ENCODE measurements at regions not wholly inside any gene's neighbourhood (a gene's known extent, or its start where the extent isn't known, plus 50 kb on each side); places are given as distances from the start of the nearest gene placed in this dataset.
"Not testable (repeated sequence)": the region's sequence is repeated elsewhere in the genome, so short reads cannot be mapped to it uniquely, and the experiment has no call there.

DNA sequence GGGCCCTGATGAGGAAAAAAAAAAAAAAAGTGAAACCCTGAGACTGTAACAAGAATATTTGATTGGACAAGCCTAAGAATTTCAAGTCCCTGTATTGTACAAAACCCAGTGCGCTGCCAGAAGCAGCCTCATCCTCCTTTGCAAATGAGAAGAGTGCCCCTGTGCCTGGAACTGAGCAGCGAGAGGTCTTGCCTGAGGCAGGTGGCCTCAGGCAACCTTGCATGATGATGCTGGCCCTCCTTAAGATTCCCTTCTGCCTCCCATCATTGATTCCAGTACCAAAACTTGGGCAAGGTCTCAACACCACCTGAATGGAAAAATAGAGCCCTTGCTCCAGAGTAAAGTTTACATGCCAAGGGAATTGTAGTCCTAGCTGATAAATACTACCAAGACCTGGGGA, 129.6 kb upstream of the RAB4A start:
- DNase-seq = no peak

DNA sequence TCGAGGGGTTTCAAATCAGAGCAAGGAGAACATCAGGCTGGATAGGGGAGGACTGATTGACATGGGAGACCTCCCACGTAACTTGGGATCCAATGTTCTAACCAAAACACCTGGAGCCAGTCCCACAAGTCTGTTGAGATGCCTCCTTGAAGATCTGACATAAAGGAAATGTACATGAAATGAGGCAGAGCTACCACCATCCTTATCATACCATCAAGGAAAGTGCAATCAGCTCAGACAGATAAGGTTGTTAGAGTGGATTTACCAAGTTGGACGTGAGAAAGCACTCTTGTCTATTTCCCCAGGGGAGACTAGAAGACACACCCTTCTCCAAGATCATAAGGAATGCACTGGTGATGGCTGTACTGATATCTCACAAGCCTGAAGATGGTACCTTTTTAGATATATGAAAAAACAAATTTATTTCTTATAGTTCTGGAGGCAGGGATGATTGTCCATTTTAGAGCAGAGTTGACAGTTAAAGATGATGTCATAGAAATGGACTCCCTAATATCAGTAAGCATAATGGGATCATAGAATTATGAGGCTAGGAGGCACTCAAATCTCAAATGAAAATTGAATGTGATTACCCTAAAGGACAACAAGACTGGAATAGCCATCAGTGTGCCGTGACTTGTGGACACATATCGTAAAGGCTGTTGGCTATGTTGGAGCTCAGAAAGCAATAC, 129.1 kb upstream of the RAB4A start:
- no peak for DNase-seq

DNA sequence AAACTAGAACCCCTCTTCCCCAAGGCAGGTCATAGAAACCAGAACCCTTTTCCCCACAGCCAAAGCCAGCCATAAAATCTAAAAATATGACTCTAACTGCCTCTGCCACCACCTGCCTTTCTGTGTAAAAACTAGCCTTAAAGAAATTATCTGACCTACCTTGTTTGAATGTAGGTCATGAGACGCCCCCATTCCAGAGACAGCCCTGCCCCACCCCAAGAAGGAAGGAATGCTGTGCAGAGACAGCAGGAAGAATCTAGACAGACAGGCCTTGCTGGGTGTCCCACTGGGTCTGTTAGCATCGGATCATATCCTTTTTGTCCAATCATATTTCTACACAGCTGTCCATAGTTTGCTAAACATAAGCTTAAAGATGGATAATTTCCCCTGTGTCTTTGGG, 128.4 kb upstream of the RAB4A start:
- no peak for DNase-seq

DNA sequence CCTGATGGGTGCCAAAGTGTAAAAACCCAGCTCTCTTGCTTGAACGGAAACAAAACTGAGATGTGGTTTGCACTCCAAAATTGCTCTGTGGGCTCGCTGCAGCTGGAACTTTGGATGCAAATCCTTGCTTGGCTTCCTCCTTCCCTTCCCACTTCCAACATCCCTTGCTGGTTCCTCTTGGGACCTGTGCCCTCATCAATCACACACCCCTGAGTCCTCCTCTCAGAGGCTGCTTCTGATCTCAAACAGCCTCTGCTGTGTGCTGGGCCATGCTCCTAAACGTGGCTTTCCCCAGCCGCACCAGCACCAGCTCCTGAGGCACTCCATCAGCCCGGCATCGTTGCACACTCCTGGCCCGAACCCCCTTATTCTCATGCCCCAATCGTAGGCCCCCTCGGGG, 124.3 kb upstream of the RAB4A start:
- no peak for DNase-seq

DNA sequence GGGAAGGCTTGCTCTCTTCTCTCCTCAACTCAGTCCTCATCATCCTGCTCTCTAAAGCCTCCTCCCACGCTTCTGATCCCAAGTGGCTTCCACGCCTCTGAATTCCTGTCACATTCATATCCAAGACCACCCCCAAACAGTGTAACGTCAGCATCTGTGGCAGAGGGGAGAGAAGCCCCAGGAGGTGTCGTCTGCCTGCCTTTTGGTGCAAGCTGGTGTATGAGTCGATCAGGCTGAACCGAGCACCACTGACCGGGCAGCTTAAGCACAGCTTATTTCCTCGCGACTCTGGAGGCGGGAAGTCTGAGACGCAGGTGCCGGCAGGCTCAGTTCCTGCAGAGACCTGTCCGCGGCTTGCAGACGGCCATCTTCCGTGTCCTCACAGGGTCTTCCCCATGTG, 123.8 kb upstream of the RAB4A start:
- no peak for DNase-seq

DNA sequence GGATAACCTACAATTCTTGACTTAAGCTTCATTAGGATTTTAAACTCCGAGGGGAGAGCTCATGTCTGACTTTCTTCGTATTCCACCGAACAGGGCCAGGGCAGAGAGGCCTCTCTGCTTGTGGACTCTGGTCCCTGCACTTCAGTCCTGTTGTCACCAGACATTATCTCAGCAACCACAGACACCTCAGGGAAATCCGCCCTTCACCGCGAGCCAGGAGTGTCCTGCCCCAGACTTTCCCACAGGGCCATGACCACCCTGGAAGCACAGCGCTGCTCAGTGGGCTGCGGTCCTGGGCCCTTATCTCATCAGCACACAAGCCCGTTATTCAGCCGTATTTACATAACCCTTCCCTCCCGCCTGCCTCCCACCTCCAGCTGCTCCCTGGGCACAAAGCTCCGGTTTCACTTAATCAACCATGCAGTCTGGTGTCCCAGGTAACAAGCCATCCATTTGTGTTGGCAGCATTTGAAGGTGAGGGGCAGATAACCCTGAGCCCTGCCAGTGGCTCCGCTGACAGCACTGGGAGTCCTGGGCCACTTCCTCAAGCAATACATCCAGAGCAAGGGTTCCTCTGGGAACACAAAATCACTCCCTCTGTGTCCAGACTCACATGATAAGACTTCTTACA, 122.8 kb upstream of the RAB4A start:
- DNase-seq = peak; percentile 74

DNA sequence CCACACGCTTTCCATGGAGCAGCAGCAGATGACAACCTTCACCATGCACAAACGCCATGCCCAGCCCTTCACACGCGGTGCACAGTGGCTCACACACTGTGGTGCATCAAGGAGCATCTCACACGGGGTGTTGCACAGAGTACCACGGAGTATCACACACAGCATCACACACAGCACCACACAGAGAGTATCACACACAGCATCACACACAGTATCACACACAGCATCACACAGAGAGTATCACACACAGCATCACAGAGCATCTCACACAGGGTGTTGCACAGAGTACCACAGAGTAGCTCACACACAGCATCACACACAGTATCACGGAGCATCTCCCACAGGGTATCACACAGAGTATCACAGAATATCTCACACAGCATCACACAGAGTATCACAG, 122.2 kb upstream of the RAB4A start:
- no peak for DNase-seq

DNA sequence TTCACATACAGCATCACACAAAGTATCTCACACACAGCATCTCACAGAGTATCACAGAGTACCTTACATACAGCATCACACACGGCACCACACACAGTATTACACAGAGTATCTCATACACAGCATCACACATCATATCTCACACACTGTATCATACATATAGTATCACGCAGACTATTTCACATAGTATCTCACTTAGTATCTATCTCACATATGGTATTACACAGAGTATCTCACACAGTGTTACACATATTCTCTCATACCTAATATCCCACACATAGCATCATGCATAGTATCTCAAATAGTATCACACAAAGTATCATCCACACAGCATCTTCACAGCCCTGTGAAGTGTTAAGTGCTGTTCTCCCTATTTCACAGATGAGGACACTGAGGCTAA, 121.5 kb upstream of the RAB4A start:
- no peak for DNase-seq

DNA sequence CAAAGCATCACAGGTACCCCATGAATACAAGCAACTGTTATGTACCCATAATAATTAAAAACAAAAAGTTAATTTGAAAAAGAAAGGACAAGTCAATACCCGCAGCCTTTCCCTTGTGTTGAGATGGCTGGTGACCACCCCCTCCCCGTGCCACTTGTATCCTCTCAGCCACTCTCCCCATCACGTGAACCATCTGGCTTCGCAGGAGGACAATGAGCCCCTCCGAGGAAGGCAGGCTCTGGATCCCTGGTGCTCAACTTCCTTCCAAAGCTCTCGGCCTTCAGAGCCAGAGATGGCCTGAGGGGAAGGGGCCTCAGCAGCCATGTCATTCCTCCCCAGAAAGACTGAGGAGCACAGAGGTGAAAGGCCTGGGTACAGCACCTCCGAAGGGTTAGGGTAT, 120.4 kb upstream of the RAB4A start:
- DNase-seq = no peak

DNA sequence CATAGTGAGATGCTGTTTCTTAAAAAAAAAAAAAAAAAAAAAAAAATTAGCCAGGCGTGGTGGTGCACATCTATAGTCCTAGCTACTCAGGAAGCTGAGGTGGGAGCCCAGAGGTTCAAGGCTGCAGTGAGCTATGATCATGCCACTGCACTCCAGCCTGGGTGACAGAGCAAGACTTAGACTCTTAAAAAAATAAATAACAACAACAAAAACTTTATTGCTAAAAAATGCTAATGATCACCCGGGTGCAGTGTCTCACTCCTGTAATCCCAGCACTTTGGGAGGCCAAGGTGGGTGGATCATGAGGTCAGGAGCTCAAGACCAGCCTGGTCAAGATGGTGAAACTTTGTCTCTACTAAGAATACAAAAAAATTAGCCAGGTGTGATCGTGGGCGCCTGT, 119.5 kb upstream of the RAB4A start:
- DNase-seq = not testable (repeated sequence)

DNA sequence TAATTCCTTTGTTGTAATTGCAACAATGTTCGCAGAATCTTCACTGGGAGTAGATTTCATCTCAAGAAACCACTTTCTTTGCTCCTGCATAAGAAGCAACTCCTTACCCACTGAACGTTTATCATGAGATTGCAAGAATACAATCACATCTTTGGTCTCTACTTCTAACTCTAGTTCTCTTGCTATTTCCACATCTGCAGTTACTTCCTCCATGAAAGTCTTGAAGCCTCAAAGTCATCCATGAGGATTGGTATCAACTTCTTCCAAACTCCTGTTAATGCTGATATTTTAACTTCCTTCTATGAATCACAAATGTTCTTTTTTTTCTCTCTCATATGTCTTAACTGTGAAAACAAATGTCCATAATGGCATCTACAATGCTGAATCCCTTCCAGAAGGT, 118.6 kb upstream of the RAB4A start:
- DNase-seq = no peak

DNA sequence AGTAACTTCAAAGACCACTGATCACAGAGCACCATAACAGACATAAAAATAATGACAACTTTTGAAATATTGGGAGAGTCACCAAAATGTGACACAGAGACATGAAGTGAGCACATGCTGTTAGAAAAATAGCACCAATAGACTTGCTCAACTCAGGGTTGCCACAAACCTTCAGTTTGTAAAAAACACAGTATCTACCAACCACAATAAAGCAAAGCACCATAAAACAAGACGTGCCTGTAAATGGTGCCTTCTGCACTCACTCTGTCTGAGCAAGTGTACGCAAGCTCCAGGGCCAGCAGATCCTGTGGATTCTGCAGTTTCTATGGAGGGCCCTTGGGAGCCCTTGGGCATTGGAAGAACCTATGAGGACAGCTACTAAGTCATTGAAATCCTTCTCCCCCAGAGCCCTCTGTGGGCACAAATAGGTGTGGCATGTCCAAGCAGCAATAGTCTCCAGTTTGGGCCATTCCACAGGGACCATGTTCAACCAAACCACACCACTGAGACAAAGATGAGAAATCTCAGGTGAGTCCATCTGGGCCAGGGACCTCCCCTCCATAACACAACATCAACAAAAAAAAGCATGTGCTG, 116.9 kb upstream of the RAB4A start:
- DNase-seq = no peak

DNA sequence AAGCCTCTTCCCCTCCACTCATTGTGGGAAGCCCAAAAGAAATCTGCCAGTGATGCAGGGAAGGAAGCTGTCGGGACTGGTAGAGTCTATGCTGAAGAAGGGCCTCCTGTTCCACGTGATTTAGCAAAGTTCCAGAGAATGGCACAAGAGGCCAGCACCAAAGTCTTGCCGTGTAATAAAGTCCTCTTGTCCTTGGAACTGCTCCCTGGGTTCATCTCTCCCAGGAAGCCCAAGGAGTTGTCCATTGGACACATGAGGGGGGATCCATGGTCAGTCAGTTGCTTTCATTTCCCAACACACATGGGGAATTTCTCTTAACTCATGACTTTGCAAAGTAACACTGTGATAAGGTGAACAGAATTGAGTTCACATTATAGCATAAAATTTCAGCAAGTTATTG, 116.1 kb upstream of the RAB4A start:
- no peak for DNase-seq

DNA sequence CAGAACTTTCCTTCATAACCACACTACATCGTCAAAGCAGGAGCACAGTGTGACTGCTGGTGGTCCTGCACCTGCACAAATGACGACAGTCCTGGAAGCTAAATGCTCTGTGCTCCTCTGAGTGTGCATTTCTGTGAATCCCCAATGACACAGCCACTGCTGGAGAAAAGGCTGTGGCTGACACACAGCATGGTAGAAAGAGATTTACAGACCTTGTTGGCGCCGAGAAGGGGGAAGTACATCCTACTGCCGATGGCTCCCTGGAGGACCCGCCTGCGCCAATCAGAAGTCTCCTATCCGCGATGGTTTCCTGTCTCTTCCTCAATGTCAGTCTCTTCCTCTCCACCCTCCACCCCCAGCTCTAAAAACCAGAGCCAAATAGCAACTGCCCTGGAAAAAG, 115.4 kb upstream of the RAB4A start:
- no peak for DNase-seq

DNA sequence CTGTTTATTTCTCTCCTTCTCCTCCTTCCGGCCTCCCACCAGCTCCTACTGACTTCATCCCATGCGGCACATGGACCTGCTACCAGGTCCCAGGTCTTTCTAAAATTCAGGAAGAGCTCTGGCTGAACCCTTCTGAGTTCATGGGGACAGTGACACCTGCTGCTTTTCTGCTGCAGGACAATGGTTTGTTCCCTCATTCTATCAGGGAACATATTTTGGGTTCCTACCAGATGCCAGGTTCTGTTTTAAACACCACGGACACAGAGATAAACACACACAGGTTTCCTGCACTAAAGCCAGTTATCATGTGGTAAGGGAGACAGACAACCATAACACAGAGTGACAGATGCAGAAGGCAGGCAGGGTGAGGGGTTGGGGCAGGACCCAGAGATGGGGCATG, 114.0 kb upstream of the RAB4A start:
- peak; percentile 60 for DNase-seq

DNA sequence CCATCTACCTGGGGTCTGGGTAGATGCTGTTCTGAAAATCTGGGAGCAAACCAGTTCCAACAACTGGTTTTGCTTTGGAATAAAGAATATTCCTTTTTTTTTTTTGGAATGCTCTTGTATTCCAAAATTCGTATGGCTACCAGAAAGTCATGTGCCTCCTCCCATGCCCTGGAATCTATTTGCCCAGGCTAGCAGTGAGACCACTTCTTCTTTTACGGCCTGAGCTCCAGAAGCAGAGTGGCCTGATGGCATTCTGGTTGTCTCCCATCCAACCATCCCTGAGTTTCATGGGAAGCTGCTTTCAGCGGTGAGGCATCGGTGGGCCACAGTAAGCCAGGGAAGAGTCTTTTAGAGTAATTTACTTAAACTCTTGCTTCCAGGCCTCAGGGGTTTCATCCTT, 113.4 kb upstream of the RAB4A start:
- no peak for DNase-seq

DNA sequence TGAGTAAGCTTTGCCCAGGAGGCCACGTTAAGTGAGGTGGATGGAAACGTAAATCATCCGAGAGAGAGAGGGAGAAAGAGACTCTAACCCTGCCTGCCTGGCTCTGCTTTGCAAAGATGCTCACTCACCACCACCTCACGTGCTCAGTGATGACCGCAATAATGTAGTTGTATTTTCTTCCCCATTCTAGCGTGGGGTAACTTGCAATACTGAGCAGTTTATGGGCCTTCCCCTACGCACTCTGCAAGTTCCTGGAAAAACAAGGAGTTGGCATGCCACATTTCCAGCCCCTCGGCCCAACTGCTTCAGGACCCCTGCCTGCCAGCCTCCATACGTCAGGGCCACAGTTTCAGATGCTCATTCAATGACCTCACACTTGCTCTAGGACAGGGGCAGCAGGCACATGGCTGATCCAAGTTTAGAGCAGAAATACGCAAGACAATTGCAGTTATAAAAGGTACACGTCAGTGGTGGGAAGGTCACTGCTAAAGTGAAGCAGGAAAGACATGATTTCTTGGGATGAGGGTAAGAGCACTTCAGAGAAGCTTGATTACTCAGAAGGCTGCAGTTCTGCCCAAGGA, 112.5 kb upstream of the RAB4A start:
- no peak for DNase-seq

DNA sequence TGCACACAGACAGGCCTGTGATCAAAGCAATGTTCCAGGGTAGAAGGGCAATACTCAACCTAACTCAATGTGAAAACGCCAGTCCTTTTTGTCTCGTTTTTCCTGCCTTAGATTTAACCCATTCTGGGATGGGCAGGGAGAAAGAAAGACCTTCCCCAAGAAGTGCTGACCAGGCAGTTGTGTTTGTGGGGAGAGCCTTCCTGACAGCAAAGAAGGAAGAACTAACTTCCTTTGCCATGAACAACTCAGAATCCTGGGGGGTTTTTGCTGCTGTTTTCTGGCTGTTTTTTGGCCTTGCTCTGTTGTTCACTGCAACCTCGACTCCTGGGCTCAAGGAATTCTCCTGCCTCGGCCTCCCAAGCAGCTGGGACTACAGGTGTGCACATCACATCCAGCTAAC, 112.0 kb upstream of the RAB4A start:
- no peak for DNase-seq

DNA sequence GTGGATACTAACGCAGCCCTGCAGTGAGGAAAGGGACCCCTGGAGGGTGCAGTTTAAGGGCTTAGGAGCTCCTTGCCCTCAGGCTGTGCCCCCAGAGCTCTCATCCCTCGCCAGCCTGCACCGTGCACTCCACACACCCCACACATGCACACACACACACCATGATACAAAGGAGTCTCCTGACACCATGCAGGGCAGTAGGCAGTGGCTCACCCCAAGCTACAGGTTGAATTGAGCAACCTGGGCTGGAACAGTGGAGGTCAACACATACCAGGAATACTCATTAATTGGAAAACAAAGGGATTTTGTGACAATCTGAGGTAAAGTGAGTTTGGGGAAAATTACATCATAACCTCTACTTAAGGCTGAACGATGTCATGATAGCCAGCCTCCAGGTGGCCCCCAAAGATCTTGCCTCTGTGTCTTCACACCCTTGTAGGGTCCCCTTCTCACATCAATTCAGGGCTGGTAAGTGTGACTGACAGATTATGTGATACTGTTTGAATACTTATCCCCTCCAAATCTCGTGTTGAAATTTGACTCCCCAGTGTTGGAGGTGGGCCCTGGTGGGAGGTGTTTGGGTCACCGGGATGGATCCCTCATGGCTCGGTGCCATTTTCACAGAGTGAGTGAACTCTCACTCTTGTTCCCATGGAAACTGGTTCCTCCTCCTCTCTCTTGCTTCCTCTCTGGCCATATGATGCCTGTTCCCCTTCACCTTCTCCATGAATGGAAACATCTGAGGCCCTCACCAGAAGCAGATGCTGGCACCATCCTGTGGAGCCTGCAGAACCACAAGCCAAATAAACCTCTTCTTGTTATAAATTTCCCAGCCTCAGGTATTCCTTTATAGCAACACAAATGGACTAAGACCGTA, 111.0 kb upstream of the RAB4A start:
- DNase-seq = no peak

DNA sequence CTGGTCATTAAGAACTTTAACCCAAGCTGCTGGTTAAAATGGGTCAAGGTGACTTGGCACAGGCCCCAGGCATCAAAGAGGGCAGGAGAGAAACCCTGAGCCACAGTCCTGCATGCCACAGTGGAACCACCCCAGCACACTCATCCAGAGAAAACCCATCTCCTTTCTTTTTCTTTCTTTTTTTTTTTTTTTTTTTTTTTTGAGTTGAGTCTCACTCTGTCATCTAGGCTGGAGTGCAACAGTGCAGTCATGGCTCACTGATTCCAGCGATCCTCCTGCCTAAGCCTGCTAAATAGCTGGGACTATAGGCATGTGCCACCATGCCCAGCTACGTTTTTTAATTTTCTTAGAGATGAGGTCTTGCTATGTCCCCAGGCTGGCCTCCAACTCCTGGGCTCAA, 109.2 kb upstream of the RAB4A start:
- DNase-seq = peak; percentile 23

DNA sequence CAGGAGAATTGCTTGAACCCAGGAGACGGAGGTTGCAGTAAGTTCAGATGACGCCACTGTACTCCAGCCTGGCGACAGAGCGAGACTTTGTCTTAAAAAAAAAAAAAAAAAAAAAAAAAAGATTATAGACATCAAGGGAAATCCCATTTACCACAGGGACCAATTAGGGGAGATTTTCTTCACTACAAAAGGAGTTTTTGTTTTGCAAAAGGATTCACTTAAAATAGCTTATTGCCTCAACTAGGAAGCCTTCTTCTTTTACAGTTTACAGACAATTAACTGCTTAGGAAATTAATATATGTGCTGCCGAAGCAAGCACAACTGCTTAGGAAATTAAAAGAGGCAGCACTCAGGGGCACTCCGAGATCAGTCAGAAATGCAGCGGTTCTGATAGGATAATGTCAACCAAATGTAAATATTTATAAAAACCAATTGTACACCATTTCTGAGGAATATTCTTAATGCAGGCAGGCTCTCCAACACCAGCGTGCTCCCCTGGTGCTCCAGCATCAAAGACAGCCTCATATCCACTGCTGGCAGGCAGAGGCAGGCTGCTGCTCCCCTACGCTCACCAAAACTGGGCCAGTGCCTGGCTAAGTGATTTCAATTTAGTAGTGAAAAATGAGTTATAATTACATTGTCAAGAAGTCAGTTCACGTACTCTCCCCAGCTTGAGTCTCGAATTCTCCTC, 107.9 kb upstream of the RAB4A start:
- no peak for DNase-seq

DNA sequence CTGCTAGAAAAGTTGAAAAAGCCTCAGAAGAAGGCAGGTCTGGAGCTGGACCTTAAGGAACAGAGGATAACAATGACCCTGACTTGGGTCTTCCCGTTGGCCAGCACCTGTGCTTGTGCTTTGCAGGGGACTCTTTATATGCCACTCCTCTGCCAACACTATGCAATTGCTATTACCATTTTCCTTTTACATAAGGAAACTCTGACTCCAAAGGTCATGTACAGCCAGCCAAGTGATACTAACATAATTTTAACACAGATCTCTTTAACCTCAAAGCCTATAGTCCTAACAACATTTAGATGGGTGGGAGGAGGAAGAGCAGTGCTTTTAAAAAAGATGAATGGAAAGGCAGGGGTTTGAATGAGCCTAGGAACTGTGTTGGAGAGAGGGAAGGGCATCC, 106.6 kb upstream of the RAB4A start:
- no peak for DNase-seq
